Activated CD8-positive, alpha-beta T cell treated with anti-CD3 and anti-CD28 coated beads for 36 hours (primary cell): ENCODE measurements at regions not wholly inside any gene's neighbourhood (a gene's known extent, or its start where the extent isn't known, plus 50 kb on each side); places are given as distances from the start of the nearest gene placed in this dataset.

Experiments used
- ATAC-seq: fragments of 200-7000 bp; cut with Tn5 transposase; one replicate; pipeline ENCODE4 v1.10.0; 2021; ENCODE audit warnings: mild to moderate bottlenecking, moderate library complexity
- CTCF ChIA-PET: fragments of 350-600 bp; sonication (Branson Sonifier 250); formaldehyde crosslinking; loops from one replicate; lab custom pipeline; 2021; ENCODE audit warnings: antibody characterized with exemption; lab: Charles Lee
- POLR2A ChIA-PET: fragments of 350-600 bp; sonication (Branson Sonifier 250); formaldehyde crosslinking; loops from one replicate; lab custom pipeline; 2021; ENCODE audit warnings: antibody characterized with exemption; lab: Charles Lee
- DNase-seq: peaks from one replicate; pipeline ENCODE4 v3.0.0-alpha.2; 2020
- H3K27ac Mint-ChIP-seq: one replicate; pipeline ENCODE4 v1.8.0; 2021; ENCODE audit warnings: mild to moderate bottlenecking, mixed read lengths
- H3K27me3 Mint-ChIP-seq: one replicate; pipeline ENCODE4 v1.8.0; 2021; ENCODE audit warnings: mixed read lengths
- H3K36me3 Mint-ChIP-seq: one replicate; pipeline ENCODE4 v1.8.0; 2021; ENCODE audit warnings: low read depth, mixed read lengths
- H3K4me1 Mint-ChIP-seq: one replicate; pipeline ENCODE4 v1.8.0; 2021; ENCODE audit warnings: low read depth, mixed read lengths
- H3K4me3 Mint-ChIP-seq: one replicate; pipeline ENCODE4 v1.8.0; 2021; ENCODE audit warnings: mild to moderate bottlenecking, moderate library complexity, mixed read lengths
- H3K9me3 Mint-ChIP-seq: one replicate; pipeline ENCODE4 v1.8.0; 2021; ENCODE audit warnings: mixed read lengths
- CTCF ChIP-seq: fragments of 200-600 bp; IDR thresholded peaks from one replicate; pipeline ENCODE4 v1.8.0; 2022; ENCODE audit warnings: antibody characterized with exemption, mild to moderate bottlenecking
- intact Hi-C: fragments of 100-400 bp; cut with micrococcal nuclease; formaldehyde crosslinking; loops from one replicate; pipeline ENCODE4 v1.10.0; 2022

- Mint-ChIP-seq H3K27ac (no peak overlapping the region), H3K4me1 (peaks cover 16% of the 10 kb centered on the region), H3K9me3 (peaks cover 4% of the 10 kb centered on the region), H3K36me3 (peaks cover 3% of the 10 kb centered on the region), H3K4me3 (no peak overlapping the region), H3K27me3 (no peaks in the 10 kb centered on the region)
- intact Hi-C loops, result no loop called here
- POLR2A ChIA-PET, result no interaction called here
- ATAC-seq (no peak), DNase-seq (no peak)
- CTCF ChIA-PET, result no interaction called here
- TF ChIP-seq CTCF, result no peak
Observed at GRCh38 chrX:9127986-9128385, 94.1 kb upstream of the FAM9B start.

DNA sequence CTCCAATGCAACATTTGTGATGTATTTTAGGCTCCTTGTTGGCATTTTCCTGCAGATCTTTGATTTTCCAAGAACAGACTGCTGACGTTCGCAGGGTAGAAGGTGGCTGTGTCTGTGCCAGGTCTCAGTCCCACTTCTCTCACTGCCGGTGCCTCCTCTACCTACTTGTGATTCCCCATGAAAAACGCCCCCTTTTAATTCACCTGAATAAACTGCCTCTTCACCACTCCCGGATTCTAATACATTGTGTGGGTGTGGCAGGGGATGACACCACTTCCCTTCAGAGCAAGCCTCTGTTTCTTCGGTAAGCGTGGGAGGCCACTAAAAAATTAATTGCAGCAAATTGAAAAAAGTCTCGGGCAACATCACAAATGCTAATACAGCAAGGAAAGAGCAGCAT is 96.1 kb upstream of the FAM9B start:
- no peak for TF ChIP-seq CTCF
- intact Hi-C loops, result no loop called here
- Mint-ChIP-seq H3K4me3 (no peak overlapping the region), H3K36me3 (peaks cover 3% of the 10 kb centered on the region), H3K4me1 (peaks cover 16% of the 10 kb centered on the region), H3K27me3 (no peaks in the 10 kb centered on the region), H3K27ac (no peak overlapping the region), H3K9me3 (peaks cover 4% of the 10 kb centered on the region)
- ChIA-PET POLR2A (no interaction called here), CTCF (no interaction called here)
- DNase-seq, result no peak
- no peak for ATAC-seq

- peak overlapping the region; percentile 60 for H3K27ac Mint-ChIP-seq
- TF ChIP-seq CTCF, result no peak
- ATAC-seq, result peak; percentile 97
- ChIA-PET CTCF (no interaction called here), POLR2A (no interaction called here)
- DNase-seq, result peak; percentile 16
- H3K4me3 Mint-ChIP-seq, result no peak overlapping the region
- H3K36me3 Mint-ChIP-seq, result peaks cover 3% of the 10 kb centered on the region
- peaks cover 16% of the 10 kb centered on the region for H3K4me1 Mint-ChIP-seq
- intact Hi-C loops, result no loop called here
- peaks cover 4% of the 10 kb centered on the region for H3K9me3 Mint-ChIP-seq
- H3K27me3 Mint-ChIP-seq, result no peaks in the 10 kb centered on the region
Observed at GRCh38 chrX:9131066-9131465, 97.1 kb upstream of the FAM9B start.

DNA sequence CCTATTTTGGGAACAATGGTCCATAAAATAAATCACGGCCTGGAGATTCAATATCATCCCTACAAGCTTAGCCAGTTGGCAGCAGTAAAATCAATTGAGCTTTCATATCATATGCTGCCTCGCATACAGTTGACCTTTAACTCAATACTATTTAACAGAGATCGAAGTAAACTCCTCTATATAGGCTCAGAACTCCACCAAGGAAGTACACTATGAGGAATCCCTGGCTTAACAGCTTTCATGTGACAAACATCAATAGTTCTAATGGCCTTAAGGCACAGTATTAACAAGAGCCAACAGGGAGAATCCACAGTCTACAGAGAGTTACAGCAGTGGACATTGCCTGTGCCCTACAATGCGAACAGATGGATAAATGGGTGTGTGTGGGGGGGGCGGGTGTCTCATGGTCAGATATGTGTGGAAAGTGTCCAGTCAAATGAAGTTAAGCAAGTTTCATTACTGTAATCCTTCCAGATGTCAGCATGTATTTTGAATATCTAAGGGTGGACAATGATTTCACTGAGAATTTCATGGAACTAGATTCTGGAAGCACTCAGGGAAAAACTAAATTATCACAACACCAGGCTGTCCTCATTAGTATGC is 98.2 kb upstream of the FAM9B start:
- peaks cover 3% of the 10 kb centered on the region for H3K36me3 Mint-ChIP-seq
- no peak for TF ChIP-seq CTCF
- H3K27ac Mint-ChIP-seq, result no peak overlapping the region
- DNase-seq (no peak), ATAC-seq (no peak)
- H3K27me3 Mint-ChIP-seq, result no peaks in the 10 kb centered on the region
- no peak overlapping the region for H3K4me3 Mint-ChIP-seq
- POLR2A ChIA-PET, result no interaction called here
- intact Hi-C loops, result no loop called here
- peaks cover 16% of the 10 kb centered on the region for H3K4me1 Mint-ChIP-seq
- CTCF ChIA-PET, result no interaction called here
- H3K9me3 Mint-ChIP-seq, result peaks cover 4% of the 10 kb centered on the region

GRCh38 chrX:9133426-9133825 is 99.5 kb upstream of the FAM9B start:
- ChIA-PET CTCF (no interaction called here), POLR2A (no interaction called here)
- ATAC-seq (no peak), DNase-seq (no peak)
- intact Hi-C loops, result no loop called here
- no peak for TF ChIP-seq CTCF
- peaks cover 4% of the 10 kb centered on the region for H3K9me3 Mint-ChIP-seq
- H3K36me3 Mint-ChIP-seq, result peaks cover 3% of the 10 kb centered on the region
- H3K4me1 Mint-ChIP-seq, result peaks cover 16% of the 10 kb centered on the region
- H3K27me3 Mint-ChIP-seq, result no peaks in the 10 kb centered on the region
- no peak overlapping the region for H3K4me3 Mint-ChIP-seq
- H3K27ac Mint-ChIP-seq, result no peak overlapping the region
